Skeletal muscle satellite cell (primary cell): ENCODE measurements at regions not wholly inside any gene's neighbourhood (a gene's known extent, or its start where the extent isn't known, plus 50 kb on each side); places are given as distances from the start of the nearest gene placed in this dataset.
"Not testable (repeated sequence)": the region's sequence is repeated elsewhere in the genome, so short reads cannot be mapped to it uniquely, and the experiment has no call there.

Experiments used
- H3K27me3 ChIP-seq: 2 replicates; pipeline ENCODE4 v1.7.0; 2013; ENCODE audit warnings: low read length; ENCODE audit not compliant: control insufficient read depth, insufficient read depth
- H3K36me3 ChIP-seq: 2 replicates; pipeline ENCODE4 v1.7.0; 2013; ENCODE audit warnings: mild to moderate bottlenecking, control low read depth, low read length; ENCODE audit not compliant: insufficient read depth
- H3K4me1 ChIP-seq: 2 replicates; pipeline ENCODE4 v1.7.0; 2013; ENCODE audit warnings: low read length; ENCODE audit not compliant: control insufficient read depth, insufficient read depth
- H3K4me2 ChIP-seq: 2 replicates; pipeline ENCODE4 v1.7.0; 2013; ENCODE audit warnings: mild to moderate bottlenecking, low read length
- H3K4me3 ChIP-seq: 2 replicates; pipeline ENCODE4 v1.7.0; 2013; ENCODE audit warnings: low read length
- H3K9ac ChIP-seq: 2 replicates; pipeline ENCODE4 v1.7.0; 2013; ENCODE audit warnings: mild to moderate bottlenecking, low read depth, low read length, moderate library complexity
- H3K9me3 ChIP-seq: replicated peaks from 2 replicates; pipeline ENCODE4 v1.7.0; 2013; ENCODE audit warnings: mild to moderate bottlenecking, control low read depth, low read length

DNA sequence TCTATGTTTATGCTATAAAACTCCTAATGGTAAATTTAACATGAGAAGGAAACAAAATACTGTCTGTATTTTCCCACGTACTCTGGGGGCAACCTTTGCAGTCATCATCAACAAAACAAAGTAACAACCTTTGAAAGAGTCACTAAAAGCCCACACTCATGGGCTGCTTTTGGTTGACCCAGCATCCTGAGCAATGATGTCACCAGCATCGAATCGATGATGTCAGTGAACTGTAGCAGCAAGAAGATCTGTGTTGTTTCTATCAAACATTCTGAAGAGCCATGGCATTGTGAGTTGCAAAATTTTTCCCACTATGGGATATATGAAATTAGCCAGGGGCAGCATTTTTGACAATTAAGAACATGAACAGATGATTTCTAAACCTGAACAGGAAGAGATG is 300.1 kb downstream of the HIVEP2 start:
- Histone ChIP-seq H3K4me1 (no peaks in the 10 kb centered on the region), H3K4me2 (no peak overlapping the region), H3K9ac (no peak overlapping the region), H3K9me3 (no peaks in the 10 kb centered on the region), H3K27me3 (peaks cover 8% of the 10 kb centered on the region), H3K4me3 (no peak overlapping the region), H3K36me3 (no peaks in the 10 kb centered on the region)

DNA sequence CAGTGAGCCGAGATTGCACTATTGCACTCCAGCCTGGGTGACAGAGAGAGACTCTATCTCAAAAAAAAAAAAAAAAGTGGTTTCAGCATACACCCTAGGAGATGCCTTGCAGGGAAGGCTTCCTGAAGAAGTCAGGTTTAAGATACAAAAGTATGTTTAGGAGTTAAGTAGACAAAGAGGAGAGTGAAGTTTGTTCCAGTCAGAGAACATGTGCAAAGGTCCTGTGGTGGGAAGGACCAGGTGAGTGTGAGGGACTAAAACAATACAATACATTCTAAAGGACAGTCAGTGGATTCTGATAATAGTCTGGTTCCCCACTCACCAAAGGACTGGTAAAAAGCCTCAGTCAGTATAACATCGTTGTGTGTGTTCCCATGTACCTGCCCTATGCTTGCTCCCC is 299.3 kb downstream of the HIVEP2 start:
- Histone ChIP-seq H3K27me3 (peaks cover 8% of the 10 kb centered on the region), H3K4me3 (no peak overlapping the region), H3K9me3 (no peaks in the 10 kb centered on the region), H3K9ac (no peak overlapping the region), H3K4me2 (no peak overlapping the region), H3K4me1 (no peaks in the 10 kb centered on the region), H3K36me3 (no peaks in the 10 kb centered on the region)

DNA sequence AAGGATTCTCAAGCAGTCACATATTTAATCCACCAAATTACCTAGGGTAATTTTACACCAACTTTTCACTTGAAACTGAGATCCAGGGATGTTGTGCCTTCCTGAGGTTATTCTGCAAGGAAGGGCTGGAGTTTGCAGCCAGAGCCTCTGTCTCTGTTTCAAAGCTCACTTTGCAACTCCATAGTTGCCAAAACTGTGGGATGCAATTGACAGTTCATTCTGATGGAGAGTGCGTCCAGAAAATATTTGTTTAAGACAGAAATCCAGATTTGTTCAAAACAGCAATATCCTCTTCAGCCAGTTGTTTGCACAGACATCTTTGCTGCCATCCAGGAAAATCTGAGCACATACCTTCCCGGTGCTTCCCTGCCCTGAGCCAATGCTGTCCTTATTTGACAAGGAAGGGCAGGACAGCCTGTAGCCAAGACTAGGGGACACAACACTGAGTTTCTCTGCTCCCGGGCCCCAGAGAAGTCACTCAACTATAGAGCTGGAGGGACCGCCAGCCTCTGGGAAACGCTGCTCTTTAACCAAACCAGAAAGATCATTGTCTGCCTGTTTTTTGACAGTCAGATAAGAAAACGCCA is 297.4 kb downstream of the HIVEP2 start:
- Histone ChIP-seq H3K9me3 (no peaks in the 10 kb centered on the region), H3K4me2 (no peak overlapping the region), H3K9ac (no peak overlapping the region), H3K4me1 (no peaks in the 10 kb centered on the region), H3K36me3 (no peaks in the 10 kb centered on the region), H3K27me3 (peaks cover 8% of the 10 kb centered on the region), H3K4me3 (no peak overlapping the region)

DNA sequence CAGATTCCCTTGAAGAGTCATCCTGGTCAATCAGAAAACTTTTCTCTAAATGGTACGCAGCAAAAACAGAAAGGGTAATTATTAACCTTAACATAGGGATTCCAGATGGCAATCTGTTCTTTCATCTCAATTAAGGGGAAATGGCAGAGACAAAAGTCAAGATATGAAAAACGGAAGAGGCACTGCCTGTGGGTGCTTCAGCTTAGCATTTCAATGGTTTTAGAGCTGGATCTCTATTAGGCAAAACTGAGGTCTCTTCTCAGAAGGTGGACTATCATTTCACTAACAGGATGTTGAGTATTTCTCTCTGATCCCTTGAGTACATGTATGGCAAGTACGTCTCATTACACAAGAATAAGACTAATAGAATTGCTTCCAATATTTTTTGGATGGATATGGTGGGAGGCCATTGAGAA is 296.9 kb downstream of the HIVEP2 start:
- H3K4me1 ChIP-seq = no peaks in the 10 kb centered on the region
- H3K36me3 ChIP-seq = no peaks in the 10 kb centered on the region
- H3K4me2 ChIP-seq = no peak overlapping the region
- H3K27me3 ChIP-seq = peaks cover 8% of the 10 kb centered on the region
- H3K9me3 ChIP-seq = no peaks in the 10 kb centered on the region
- no peak overlapping the region for H3K9ac ChIP-seq
- no peak overlapping the region for H3K4me3 ChIP-seq

DNA sequence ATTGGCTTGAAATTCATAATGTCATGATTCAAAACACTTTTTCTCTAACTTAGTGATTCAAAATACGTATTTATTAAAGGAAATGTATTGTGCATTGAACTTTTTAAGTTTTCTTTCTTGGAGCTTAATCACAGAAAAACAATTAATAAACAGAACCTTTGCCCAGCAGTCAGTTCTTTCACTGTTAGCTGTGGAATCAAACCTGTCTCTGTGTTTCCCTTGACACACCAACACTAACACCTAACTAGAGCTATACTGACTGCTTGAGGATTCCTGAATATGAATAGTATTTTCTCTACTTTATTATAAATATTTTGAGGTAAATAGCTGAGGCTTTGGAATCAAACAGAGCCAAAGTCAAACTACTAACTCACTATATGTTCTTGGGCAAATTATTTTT is 296.4 kb downstream of the HIVEP2 start:
- Histone ChIP-seq H3K9ac (no peak overlapping the region), H3K4me2 (no peak overlapping the region), H3K36me3 (no peaks in the 10 kb centered on the region), H3K4me3 (no peak overlapping the region), H3K4me1 (no peaks in the 10 kb centered on the region), H3K27me3 (peaks cover 8% of the 10 kb centered on the region), H3K9me3 (no peaks in the 10 kb centered on the region)

DNA sequence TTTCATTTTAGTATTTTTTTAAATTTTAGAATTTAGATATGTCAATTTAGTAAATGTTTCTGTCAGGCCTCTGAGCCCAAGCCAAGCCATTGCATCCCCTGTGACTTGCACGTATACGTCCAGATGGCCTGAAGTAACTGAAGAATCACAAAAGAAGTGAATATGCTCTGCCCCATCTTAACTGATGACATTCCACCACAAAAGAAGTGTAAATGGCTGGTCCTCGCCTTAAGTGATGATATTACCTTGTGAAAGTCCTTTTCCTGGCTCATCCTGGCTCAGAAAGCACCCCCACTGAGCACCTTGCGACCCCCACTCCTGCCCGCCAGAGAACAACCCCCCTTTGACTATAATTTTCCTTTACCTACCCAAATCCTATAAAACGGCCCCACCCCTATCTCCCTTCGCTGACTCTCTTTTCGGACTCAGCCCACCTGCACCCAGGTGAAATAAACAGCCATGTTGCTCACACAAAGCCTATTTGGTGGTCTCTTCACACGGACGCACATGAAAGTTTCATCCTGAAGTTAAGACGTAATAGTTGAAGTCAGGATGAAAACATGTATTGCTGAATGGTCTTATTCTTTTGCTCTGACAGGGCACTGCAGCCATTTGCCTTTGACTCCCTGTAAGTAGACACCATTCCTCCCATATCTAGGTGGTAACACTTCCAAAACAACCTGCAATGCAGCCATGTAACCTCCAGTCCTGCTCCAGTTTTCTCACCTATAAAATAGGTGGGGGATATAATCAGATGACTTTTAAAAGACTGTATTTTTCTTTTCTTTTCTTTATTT is 295.3 kb downstream of the HIVEP2 start:
- peaks cover 11% of the 10 kb centered on the region for H3K27me3 ChIP-seq
- H3K9me3 ChIP-seq, H3K4me3 ChIP-seq, H3K9ac ChIP-seq, H3K36me3 ChIP-seq, H3K4me2 ChIP-seq, H3K4me1 ChIP-seq: not testable (repeated sequence)

DNA sequence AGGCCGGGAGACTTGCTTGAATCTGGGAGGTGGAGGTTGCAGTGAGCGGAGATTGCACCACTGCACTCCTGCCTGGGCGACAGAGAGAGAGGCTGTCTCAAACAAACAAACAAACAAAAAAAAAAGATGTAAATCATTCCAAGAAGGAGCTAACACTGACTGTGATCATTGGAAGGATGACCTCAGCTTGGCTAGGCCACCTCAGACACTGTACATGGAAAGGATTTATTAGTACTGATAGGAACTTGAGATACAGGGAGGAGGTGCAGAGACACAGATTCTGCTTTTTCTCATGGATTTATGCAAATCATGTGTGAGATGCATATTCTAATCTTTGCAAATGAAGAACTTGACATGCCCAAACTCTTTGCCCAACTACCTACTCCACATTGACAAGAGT is 293.6 kb downstream of the HIVEP2 start:
- Histone ChIP-seq H3K4me1 (no peaks in the 10 kb centered on the region), H3K27me3 (peaks cover 10% of the 10 kb centered on the region), H3K4me3 (no peak overlapping the region), H3K9ac (no peak overlapping the region), H3K36me3 (no peaks in the 10 kb centered on the region), H3K4me2 (no peak overlapping the region), H3K9me3 (no peaks in the 10 kb centered on the region)

DNA sequence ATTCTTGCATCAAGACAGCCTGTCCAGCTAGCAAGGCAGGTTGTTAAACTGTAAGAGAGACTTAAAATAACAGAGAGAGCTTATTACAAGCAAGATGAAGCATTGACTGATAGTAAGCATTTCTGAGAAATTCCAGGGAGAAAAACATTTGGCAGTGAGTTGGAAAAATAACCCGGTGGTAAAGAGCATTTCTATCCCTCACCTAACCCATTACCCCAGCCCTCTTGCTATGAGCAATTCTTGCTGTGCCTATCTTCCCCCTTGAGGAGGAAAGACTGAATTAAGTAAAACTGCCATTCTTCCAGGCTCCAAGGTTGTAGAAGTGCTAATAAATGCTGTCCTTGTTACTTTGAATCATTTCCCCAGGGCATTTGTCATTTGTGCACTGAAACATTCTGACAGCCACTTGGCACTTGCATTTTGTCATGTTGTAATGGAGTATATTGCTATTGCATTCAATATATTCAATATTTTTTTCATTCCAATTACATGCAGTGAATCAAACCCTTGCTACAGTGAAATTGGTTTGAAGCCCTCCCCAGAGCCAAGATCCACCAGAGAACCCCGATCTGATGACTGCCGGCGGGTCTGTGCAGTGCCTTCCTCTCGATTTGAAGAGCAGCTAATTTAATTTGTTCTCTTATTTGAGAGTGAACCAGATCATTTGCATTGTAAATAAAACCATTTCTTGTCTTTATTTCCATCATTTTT is 291.1 kb downstream of the HIVEP2 start:
- H3K4me3 ChIP-seq = no peak overlapping the region
- no peak overlapping the region for H3K4me2 ChIP-seq
- H3K4me1 ChIP-seq = no peaks in the 10 kb centered on the region
- H3K9ac ChIP-seq = no peak overlapping the region
- no peaks in the 10 kb centered on the region for H3K9me3 ChIP-seq
- no peaks in the 10 kb centered on the region for H3K36me3 ChIP-seq
- H3K27me3 ChIP-seq = peaks cover 2% of the 10 kb centered on the region

DNA sequence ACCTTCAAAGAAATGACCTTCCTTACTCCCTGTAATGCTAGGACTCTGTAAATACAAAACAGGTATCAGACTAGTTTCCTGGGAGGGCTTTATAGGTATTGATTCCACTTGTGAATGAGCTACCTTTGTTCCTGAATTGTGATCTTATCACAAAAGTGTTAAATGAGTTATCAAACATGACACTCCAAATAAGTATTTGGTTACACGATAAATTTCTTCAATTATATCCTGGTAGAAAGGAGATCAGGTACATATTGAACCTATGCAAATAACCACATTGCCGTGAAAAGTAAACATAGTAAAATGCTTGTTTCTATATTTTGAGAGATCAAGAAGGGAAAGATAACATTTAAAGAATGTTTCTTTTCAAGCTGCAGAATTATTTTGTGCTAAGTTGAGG is 285.3 kb downstream of the HIVEP2 start:
- Histone ChIP-seq H3K4me2 (no peak overlapping the region), H3K27me3 (no peaks in the 10 kb centered on the region), H3K9me3 (no peaks in the 10 kb centered on the region), H3K9ac (no peak overlapping the region), H3K36me3 (no peaks in the 10 kb centered on the region), H3K4me1 (no peaks in the 10 kb centered on the region), H3K4me3 (no peak overlapping the region)

DNA sequence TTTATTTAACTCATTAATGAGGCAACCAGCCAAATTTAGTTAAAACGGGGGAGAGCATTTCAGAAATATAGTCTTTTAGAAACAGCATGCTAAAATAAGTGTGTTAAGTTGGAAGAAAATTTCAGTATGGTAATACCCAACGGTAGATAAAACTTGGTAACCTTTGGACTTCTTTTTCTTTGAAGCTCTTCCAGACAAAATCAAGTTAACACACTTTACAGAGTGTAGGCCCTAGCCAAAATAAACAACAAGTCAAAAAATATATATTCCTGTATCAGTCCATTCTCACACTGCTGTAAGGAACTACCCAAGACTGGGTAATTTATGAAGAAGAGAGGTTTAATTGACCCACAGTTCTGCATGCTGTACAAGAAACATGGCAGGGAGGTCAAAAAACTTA is 279.6 kb downstream of the HIVEP2 start:
- Histone ChIP-seq H3K9me3 (no peaks in the 10 kb centered on the region), H3K27me3 (no peaks in the 10 kb centered on the region), H3K9ac (no peak overlapping the region), H3K4me1 (no peaks in the 10 kb centered on the region), H3K4me3 (no peak overlapping the region), H3K4me2 (no peak overlapping the region), H3K36me3 (no peaks in the 10 kb centered on the region)

DNA sequence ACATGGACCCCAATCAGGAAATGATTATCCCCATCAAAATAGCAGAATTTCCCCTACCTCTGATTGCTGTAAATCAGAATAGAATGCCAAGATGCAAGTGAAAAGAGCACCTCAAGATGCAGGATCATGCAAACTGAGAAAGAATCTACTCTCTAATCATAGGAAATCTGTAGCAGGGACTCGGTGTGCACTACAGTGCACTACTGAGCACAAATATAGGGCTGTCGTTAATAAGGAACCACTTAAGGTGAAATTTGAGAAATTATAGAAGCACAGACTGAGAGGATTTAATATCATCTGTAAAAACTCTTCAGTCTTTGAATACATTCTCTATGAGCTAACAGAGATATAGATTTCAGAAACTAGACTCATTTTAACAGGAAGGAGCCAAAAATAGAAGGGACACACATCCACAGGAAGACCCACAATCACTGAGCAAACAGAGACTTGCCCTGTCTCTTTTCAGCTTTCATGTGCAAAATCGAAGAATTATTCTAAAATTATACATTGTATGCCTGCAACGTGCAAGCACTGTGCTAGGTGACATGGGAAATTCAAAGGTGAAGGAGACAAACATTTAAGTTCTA is 278.3 kb downstream of the HIVEP2 start:
- no peak overlapping the region for H3K4me3 ChIP-seq
- no peak overlapping the region for H3K9ac ChIP-seq
- H3K9me3 ChIP-seq = no peaks in the 10 kb centered on the region
- H3K36me3 ChIP-seq = no peaks in the 10 kb centered on the region
- no peak overlapping the region for H3K4me2 ChIP-seq
- no peaks in the 10 kb centered on the region for H3K27me3 ChIP-seq
- H3K4me1 ChIP-seq = no peaks in the 10 kb centered on the region
